ENCODE measurements at regions not wholly inside any gene's neighbourhood (a gene's known extent, or its start where the extent isn't known, plus 50 kb on each side); places are given as distances from the start of the nearest gene placed in this dataset.

GRCh38 chr6:19550380-19550779, 286.8 kb upstream of the ID4 start:
- TF ChIP-seq, protein P1, sequence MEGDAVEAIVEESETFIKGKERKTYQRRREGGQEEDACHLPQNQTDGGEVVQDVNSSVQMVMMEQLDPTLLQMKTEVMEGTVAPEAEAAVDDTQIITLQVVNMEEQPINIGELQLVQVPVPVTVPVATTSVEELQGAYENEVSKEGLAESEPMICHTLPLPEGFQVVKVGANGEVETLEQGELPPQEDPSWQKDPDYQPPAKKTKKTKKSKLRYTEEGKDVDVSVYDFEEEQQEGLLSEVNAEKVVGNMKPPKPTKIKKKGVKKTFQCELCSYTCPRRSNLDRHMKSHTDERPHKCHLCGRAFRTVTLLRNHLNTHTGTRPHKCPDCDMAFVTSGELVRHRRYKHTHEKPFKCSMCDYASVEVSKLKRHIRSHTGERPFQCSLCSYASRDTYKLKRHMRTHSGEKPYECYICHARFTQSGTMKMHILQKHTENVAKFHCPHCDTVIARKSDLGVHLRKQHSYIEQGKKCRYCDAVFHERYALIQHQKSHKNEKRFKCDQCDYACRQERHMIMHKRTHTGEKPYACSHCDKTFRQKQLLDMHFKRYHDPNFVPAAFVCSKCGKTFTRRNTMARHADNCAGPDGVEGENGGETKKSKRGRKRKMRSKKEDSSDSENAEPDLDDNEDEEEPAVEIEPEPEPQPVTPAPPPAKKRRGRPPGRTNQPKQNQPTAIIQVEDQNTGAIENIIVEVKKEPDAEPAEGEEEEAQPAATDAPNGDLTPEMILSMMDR (IDR thresholded peaks at IDR 0.05) = no peak
- no peak for TF ChIP-seq POLR2A (IDR thresholded peaks at IDR 0.05)

Data from lower leg skin (tissue), 3 donors.